Epidermal melanocyte (primary cell): ENCODE measurements at regions not wholly inside any gene's neighbourhood (a gene's known extent, or its start where the extent isn't known, plus 50 kb on each side); places are given as distances from the start of the nearest gene placed in this dataset.

Source experiments
- DNase-seq: peaks from one replicate; pipeline ENCODE4 v3.0.0; 2011; ENCODE audit warnings: low spot score; ENCODE audit not compliant: insufficient read length

- DNase-seq, result no peak
Measured at GRCh38 chr1:4044967-4045366, 144.9 kb upstream of the C1orf174 start.

- DNase-seq, result no peak
Measured at GRCh38 chr1:4045397-4046010, 145.4 kb upstream of the C1orf174 start.

GRCh38 chr1:4046836-4047461 lies 146.9 kb upstream of the C1orf174 start:
- DNase-seq, result no peak

- no peak for DNase-seq
Measured at GRCh38 chr1:4047666-4048065, 147.6 kb upstream of the C1orf174 start.

GRCh38 chr1:4048076-4048475 lies 148.0 kb upstream of the C1orf174 start:
- DNase-seq, result no peak

GRCh38 chr1:4048921-4049320 lies 148.8 kb upstream of the C1orf174 start:
- DNase-seq, result no peak

- no peak for DNase-seq
Measured at GRCh38 chr1:4050998-4051397, 150.9 kb upstream of the C1orf174 start.

GRCh38 chr1:4052657-4053056 lies 152.6 kb upstream of the C1orf174 start:
- DNase-seq, result no peak

- DNase-seq, result no peak
Measured at GRCh38 chr1:4053160-4053748, 153.2 kb upstream of the C1orf174 start.

GRCh38 chr1:4053774-4054173 lies 153.7 kb upstream of the C1orf174 start:
- DNase-seq, result no peak

GRCh38 chr1:4055294-4055967 lies 155.4 kb upstream of the C1orf174 start:
- DNase-seq, result no peak

GRCh38 chr1:4056422-4056821 lies 156.3 kb upstream of the C1orf174 start:
- no peak for DNase-seq

- no peak for DNase-seq
Measured at GRCh38 chr1:4056989-4057388, 156.9 kb upstream of the C1orf174 start.

- no peak for DNase-seq
Measured at GRCh38 chr1:4057603-4058002, 157.5 kb upstream of the C1orf174 start.

- DNase-seq, result no peak
Measured at GRCh38 chr1:4058122-4058521, 158.1 kb upstream of the C1orf174 start.

GRCh38 chr1:4058706-4059105 lies 158.6 kb upstream of the C1orf174 start:
- no peak for DNase-seq

GRCh38 chr1:4059270-4059669 lies 159.2 kb upstream of the C1orf174 start:
- DNase-seq, result no peak

- no peak for DNase-seq
Measured at GRCh38 chr1:4060850-4061249, 160.8 kb upstream of the C1orf174 start.

GRCh38 chr1:4061521-4062031 lies 161.5 kb upstream of the C1orf174 start:
- DNase-seq, result no peak

- no peak for DNase-seq
Measured at GRCh38 chr1:4062041-4062440, 162.0 kb upstream of the C1orf174 start.

GRCh38 chr1:4062560-4062959 lies 162.5 kb upstream of the C1orf174 start:
- DNase-seq, result no peak

- no peak for DNase-seq
Measured at GRCh38 chr1:4062992-4063391, 162.9 kb upstream of the C1orf174 start.
